ENCODE measurements at regions not wholly inside any gene's neighbourhood (a gene's known extent, or its start where the extent isn't known, plus 50 kb on each side); places are given as distances from the start of the nearest gene placed in this dataset.

GRCh38 chr10:128530301-128530700 is 404.1 kb upstream of the MKI67 start:
- DNase-seq (ENCODE audit: low spot score): no peak
- H3K9ac ChIP-seq (ENCODE audit: low read depth in 1 of 2, low read length in 2 of 2): no peak overlapping the region
- H3K4me3 ChIP-seq (ENCODE audit: low read depth in 1 of 3, low read length in 3 of 3): no peak overlapping the region
- no peaks in the 10 kb centered on the region for H3K36me3 ChIP-seq (ENCODE audit: control insufficient read depth in 4 of 4, insufficient read depth in 3 of 4, low read depth in 1 of 4, low read length in 3 of 4)
- WGBS: 46% methylated on average over 5 of the region's 5 CpGs
- H3K27ac ChIP-seq (ENCODE audit: low read depth in 1 of 2, low read length in 2 of 2): no peak overlapping the region
- no peak for TF ChIP-seq FOXA1 (IDR thresholded peaks at IDR 0.05)
- TF ChIP-seq YY1 (IDR thresholded peaks at IDR 0.05): no peak
- TF ChIP-seq CTCF (IDR thresholded peaks at IDR 0.05; ENCODE audit: low read depth, low read length, missing input control): peak; percentile 58
- TF ChIP-seq HNF4G (IDR thresholded peaks at IDR 0.05): no peak
- TF ChIP-seq ATF3 (IDR thresholded peaks at IDR 0.05): no peak
- TF ChIP-seq MAX (IDR thresholded peaks at IDR 0.05): no peak
- TF ChIP-seq TAF1 (conservative IDR thresholded peaks at IDR 0.05): no peak
- TF ChIP-seq REST (IDR thresholded peaks at IDR 0.05): no peak
- peak; percentile 71 for TF ChIP-seq RAD21 (IDR thresholded peaks at IDR 0.05)
- no peaks in the 10 kb centered on the region for H3K9me3 ChIP-seq (ENCODE audit: control insufficient read depth in 4 of 4, low read length in 3 of 4)
- peaks cover 0 to 10% (median 0%) of the 10 kb centered on the region in 4 donors for H3K27me3 ChIP-seq (ENCODE audit: control insufficient read depth in 4 of 4, insufficient read depth in 4 of 4, low read length in 3 of 4)
- H3K4me1 ChIP-seq (ENCODE audit: control insufficient read depth in 4 of 4, insufficient read depth in 4 of 4, low read length in 3 of 4): no peaks in the 10 kb centered on the region

- Histone ChIP-seq H3K9ac (ENCODE audit: low read depth in 1 of 2, low read length in 2 of 2) (no peak overlapping the region), H3K9me3 (ENCODE audit: control insufficient read depth in 4 of 4, low read length in 3 of 4) (no peaks in the 10 kb centered on the region), H3K4me3 (ENCODE audit: low read depth in 1 of 3, low read length in 3 of 3) (no peak overlapping the region), H3K27me3 (ENCODE audit: control insufficient read depth in 4 of 4, insufficient read depth in 4 of 4, low read length in 3 of 4) (peaks cover 0 to 10% (median 0%) of the 10 kb centered on the region in 4 donors), H3K4me1 (ENCODE audit: control insufficient read depth in 4 of 4, insufficient read depth in 4 of 4, low read length in 3 of 4) (no peaks in the 10 kb centered on the region), H3K36me3 (ENCODE audit: control insufficient read depth in 4 of 4, insufficient read depth in 3 of 4, low read depth in 1 of 4, low read length in 3 of 4) (no peaks in the 10 kb centered on the region), H3K27ac (ENCODE audit: low read depth in 1 of 2, low read length in 2 of 2) (no peak overlapping the region)
- WGBS: 69% methylated on average over 2 of the region's 2 CpGs
- TF ChIP-seq ATF3 (IDR thresholded peaks at IDR 0.05) (no peak), REST (IDR thresholded peaks at IDR 0.05) (no peak), YY1 (IDR thresholded peaks at IDR 0.05) (no peak), RXRA (IDR thresholded peaks at IDR 0.05) (no peak), TAF1 (conservative IDR thresholded peaks at IDR 0.05) (no peak), MAX (IDR thresholded peaks at IDR 0.05) (no peak), HNF4A (conservative IDR thresholded peaks at IDR 0.05) (no peak), FOXA1 (IDR thresholded peaks at IDR 0.05) (no peak), RAD21 (IDR thresholded peaks at IDR 0.05) (no peak), ZBTB33 (IDR thresholded peaks at IDR 0.05) (no peak), CTCF (IDR thresholded peaks at IDR 0.05; ENCODE audit: low read depth, low read length, missing input control) (no peak)
- DNase-seq (ENCODE audit: low spot score): no peak
Measured at GRCh38 chr10:128530946-128531345, 404.7 kb upstream of the MKI67 start.

All from liver (tissue), 8 donors.